ENCODE measurements at regions not wholly inside any gene's neighbourhood (a gene's known extent, or its start where the extent isn't known, plus 50 kb on each side); places are given as distances from the start of the nearest gene placed in this dataset.

- no peaks in the 10 kb centered on the region for H3K9me3 ChIP-seq
- H3K36me3 ChIP-seq (replicated peaks in 1 of 2; ENCODE audit: control insufficient read depth in 1 of 2, insufficient read depth in 2 of 2, low read length in 1 of 2), result no peaks in the 10 kb centered on the region
- peak; percentile 4 for DNase-seq
- H3K4me2 ChIP-seq, result no peak overlapping the region; the same call in 1 of the 2 replicates
- no peak overlapping the region for H2AFZ ChIP-seq (ENCODE audit: low read depth)
- H3K9me2 ChIP-seq, result no peaks in the 10 kb centered on the region
- H3K9ac ChIP-seq, result no peak overlapping the region
- peaks cover 6% of the 10 kb centered on the region for H3F3A ChIP-seq (replicated peaks; ENCODE audit: insufficient read depth)
- no peaks in the 10 kb centered on the region for H3K27me3 ChIP-seq (ENCODE audit: insufficient read depth)
- H3K4me1 ChIP-seq (ENCODE audit: control insufficient read depth in 1 of 2, insufficient read depth in 2 of 2, low read depth in 1 of 2, low read length in 1 of 2), result peaks cover 10 to 11% of the 10 kb centered on the region in 2 experiments
- no peak overlapping the region for H3K4me3 ChIP-seq (ENCODE audit: low read depth in 2 of 2, low read length in 1 of 2)
- 15% methylated on average over 1 of the region's 1 CpG for WGBS (ENCODE audit: low lambda C conversion rate)
- ChIA-PET CTCF (interaction anchor here (0.9 kb wide), 1 partner anchor 26 kb away, joined by 3 read pairs; no protein-coding TSS in a partner anchor), POLR2A (no interaction called here)
- TF ChIP-seq POLR2AphosphoS5 (IDR thresholded peaks at IDR 0.05; ENCODE audit: low read depth, low read length) (no peak), TAF1 (IDR thresholded peaks at IDR 0.05; ENCODE audit: borderline replicate concordance, low read depth, low read length) (no peak), GATA2 (CRISPR knock-in tag; IDR thresholded peaks at IDR 0.05) (peak; percentile 7; the same call in 1 of the 2 replicates), FOXJ3 (CRISPR knock-in tag; IDR thresholded peaks at IDR 0.05) (no peak), EP300 (IDR thresholded peaks at IDR 0.05; ENCODE audit: borderline replicate concordance in 1 of 2, low read depth in 1 of 2, low read length in 1 of 2) (peak in 1 of 2 experiments; percentile 64; a peak in 1 of 4 replicates)
- H3K27ac ChIP-seq (ENCODE audit: low read depth in 2 of 2, low read length in 1 of 2), result peak overlapping the region; percentile 89 to 96
- no peaks in the 10 kb centered on the region for H4K20me1 ChIP-seq (ENCODE audit: insufficient read depth)
- no peaks in the 10 kb centered on the region for H3K79me2 ChIP-seq (ENCODE audit: insufficient read depth)
These were observed 674.9 kb downstream of the PRR16 start for GRCh38 chr5:121138952-121139351.

- peaks cover 4% of the 10 kb centered on the region for H3F3A ChIP-seq (replicated peaks; ENCODE audit: insufficient read depth)
- H3K27ac ChIP-seq (ENCODE audit: low read depth in 2 of 2, low read length in 1 of 2), result peak overlapping the region; percentile 14 to 33; a peak in 2 of 4 replicates
- H3K9me2 ChIP-seq, result no peaks in the 10 kb centered on the region
- no peaks in the 10 kb centered on the region for H3K79me2 ChIP-seq (ENCODE audit: insufficient read depth)
- 0 out of 2 replicates have a peak, but pooled peaks have one; percentile 29 for TF ChIP-seq NFIC (IDR thresholded peaks at IDR 0.05; ENCODE audit: borderline replicate concordance)
- no peak for TF ChIP-seq RFX5 (IDR thresholded peaks at IDR 0.05; ENCODE audit: low read length)
- TF ChIP-seq EP300 (IDR thresholded peaks at IDR 0.05; ENCODE audit: borderline replicate concordance in 1 of 2, low read depth in 1 of 2, low read length in 1 of 2), result no peak
- TF ChIP-seq, protein P1, sequence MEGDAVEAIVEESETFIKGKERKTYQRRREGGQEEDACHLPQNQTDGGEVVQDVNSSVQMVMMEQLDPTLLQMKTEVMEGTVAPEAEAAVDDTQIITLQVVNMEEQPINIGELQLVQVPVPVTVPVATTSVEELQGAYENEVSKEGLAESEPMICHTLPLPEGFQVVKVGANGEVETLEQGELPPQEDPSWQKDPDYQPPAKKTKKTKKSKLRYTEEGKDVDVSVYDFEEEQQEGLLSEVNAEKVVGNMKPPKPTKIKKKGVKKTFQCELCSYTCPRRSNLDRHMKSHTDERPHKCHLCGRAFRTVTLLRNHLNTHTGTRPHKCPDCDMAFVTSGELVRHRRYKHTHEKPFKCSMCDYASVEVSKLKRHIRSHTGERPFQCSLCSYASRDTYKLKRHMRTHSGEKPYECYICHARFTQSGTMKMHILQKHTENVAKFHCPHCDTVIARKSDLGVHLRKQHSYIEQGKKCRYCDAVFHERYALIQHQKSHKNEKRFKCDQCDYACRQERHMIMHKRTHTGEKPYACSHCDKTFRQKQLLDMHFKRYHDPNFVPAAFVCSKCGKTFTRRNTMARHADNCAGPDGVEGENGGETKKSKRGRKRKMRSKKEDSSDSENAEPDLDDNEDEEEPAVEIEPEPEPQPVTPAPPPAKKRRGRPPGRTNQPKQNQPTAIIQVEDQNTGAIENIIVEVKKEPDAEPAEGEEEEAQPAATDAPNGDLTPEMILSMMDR (IDR thresholded peaks at IDR 0.05), result peak; percentile 24; the same call in 1 of the 2 replicates
- peak; percentile 59 for TF ChIP-seq PBX3 (IDR thresholded peaks at IDR 0.05)
- no peak for TF ChIP-seq TCF12 (IDR thresholded peaks at IDR 0.05)
- peak; percentile 61; the same call in 1 of the 2 replicates for TF ChIP-seq FOSL2 (IDR thresholded peaks at IDR 0.05; ENCODE audit: borderline replicate concordance, low read depth)
- TF ChIP-seq JUND (IDR thresholded peaks at IDR 0.05), result peak; percentile 33; the same call in 1 of the 2 replicates
- ChIA-PET CTCF (no interaction called here), POLR2A (no interaction called here)
- no peaks in the 10 kb centered on the region for H3K27me3 ChIP-seq (ENCODE audit: insufficient read depth)
- H3K9me3 ChIP-seq, result no peaks in the 10 kb centered on the region
- H3K9ac ChIP-seq, result no peak overlapping the region
- DNase-seq, result no peak
- H3K4me1 ChIP-seq (ENCODE audit: control insufficient read depth in 1 of 2, insufficient read depth in 2 of 2, low read depth in 1 of 2, low read length in 1 of 2), result peaks cover 0 to 2% of the 10 kb centered on the region in 2 experiments; a peak in 2 of 4 replicates
- H3K36me3 ChIP-seq (replicated peaks in 1 of 2; ENCODE audit: control insufficient read depth in 1 of 2, insufficient read depth in 2 of 2, low read length in 1 of 2), result no peaks in the 10 kb centered on the region
- H4K20me1 ChIP-seq (ENCODE audit: insufficient read depth), result no peaks in the 10 kb centered on the region
- no peak overlapping the region for H3K4me2 ChIP-seq
- peak overlapping the region; percentile 2; the same call in 1 of the 2 replicates for H2AFZ ChIP-seq (ENCODE audit: low read depth)
- WGBS (ENCODE audit: low lambda C conversion rate), result 42% methylated on average over 1 of the region's 1 CpG
- no peak overlapping the region for H3K4me3 ChIP-seq (ENCODE audit: low read depth in 2 of 2, low read length in 1 of 2)
These were observed 680.7 kb downstream of the PRR16 start for GRCh38 chr5:121144764-121145163.

Data from SK-N-SH (cell line).